ENCODE measurements at regions not wholly inside any gene's neighbourhood (a gene's known extent, or its start where the extent isn't known, plus 50 kb on each side); places are given as distances from the start of the nearest gene placed in this dataset.
A peak's percentile ranks its signal among the peaks of the same experiment; 100 is the strongest.

- TF ChIP-seq ZSCAN32 (CRISPR knock-in tag; IDR thresholded peaks at IDR 0.05) (no peak), CTCF (IDR thresholded peaks at IDR 0.05 in 2 of 3, conservative IDR thresholded peaks at IDR 0.05 in 1 of 3; ENCODE audit: insufficient read depth in 2 of 3, low read depth in 1 of 3, low read length in 3 of 3) (peak; percentile 89 to 96 (median 90)), CEBPG (CRISPR knock-in tag; IDR thresholded peaks at IDR 0.05) (no peak), CEBPG (tag; conservative IDR thresholded peaks at IDR 0.05 in 1 of 2, IDR thresholded peaks at IDR 0.05 in 1 of 2) (no peak), REST (IDR thresholded peaks at IDR 0.05; ENCODE audit: borderline replicate concordance) (peak; percentile 85), REST (CRISPR knock-in tag; IDR thresholded peaks at IDR 0.05; ENCODE audit: low read depth) (no peak), HDAC6 (IDR thresholded peaks at IDR 0.05; ENCODE audit: low read depth, low read length) (no peak), RAD21 (CRISPR knock-in tag; conservative IDR thresholded peaks at IDR 0.05 in 1 of 2, IDR thresholded peaks at IDR 0.05 in 1 of 2) (peak; percentile 86 to 89), KAT2B (IDR thresholded peaks at IDR 0.05; ENCODE audit: low read depth, low read length) (no peak), FOXJ3 (CRISPR knock-in tag; IDR thresholded peaks at IDR 0.05) (no peak), TBP (optimal IDR thresholded peaks at IDR 0.05; ENCODE audit: low read depth, low read length) (no peak)
Measured at GRCh38 chr7:131945313-131945911, 389.0 kb upstream of the PODXL start.
